ENCODE measurements at regions not wholly inside any gene's neighbourhood (a gene's known extent, or its start where the extent isn't known, plus 50 kb on each side); places are given as distances from the start of the nearest gene placed in this dataset.

DNA sequence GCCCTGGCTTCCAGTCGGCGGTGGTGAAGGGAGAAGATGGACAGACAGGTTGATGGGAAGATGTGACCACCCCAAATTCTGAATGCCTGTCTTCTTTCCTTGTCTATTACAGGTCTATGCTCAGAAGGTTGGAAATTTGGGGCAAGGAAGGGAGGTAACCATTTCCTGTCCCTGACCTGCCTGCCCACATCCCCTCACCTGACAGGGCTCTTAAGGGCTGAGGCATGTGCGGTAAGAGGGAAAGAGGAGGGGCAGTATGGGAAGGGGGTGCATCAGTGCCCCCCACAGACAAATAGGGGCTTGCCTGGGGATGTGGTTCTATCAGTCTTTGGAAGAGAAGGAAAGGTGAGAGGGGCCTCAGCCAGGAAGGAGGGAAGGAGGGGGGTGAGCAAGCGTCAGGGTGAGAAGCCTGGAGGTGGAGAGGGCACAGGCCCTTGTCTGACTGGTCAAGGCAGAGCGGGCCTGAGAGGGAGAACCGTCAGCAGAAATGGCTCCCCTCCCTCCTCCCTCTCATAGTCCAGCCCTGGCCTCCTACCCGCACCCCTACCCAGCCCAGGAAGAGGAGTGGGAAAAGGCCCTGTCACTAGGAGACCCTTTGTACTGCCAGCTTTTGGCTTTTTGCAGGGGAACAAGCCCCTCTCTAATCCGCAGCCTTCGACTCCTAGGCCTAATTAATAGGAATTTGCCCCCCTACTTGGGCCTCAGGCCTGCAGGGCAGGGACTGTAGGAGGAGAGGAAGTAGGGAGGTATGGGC, 104.4 kb upstream of the FOXP4 start:
- TF ChIP-seq POLR2AphosphoS5 (IDR thresholded peaks at IDR 0.05; ENCODE audit: low read depth, low read length) (no peak), RCOR1 (IDR thresholded peaks at IDR 0.05; ENCODE audit: low read length) (no peak), SMC3 (IDR thresholded peaks at IDR 0.05; ENCODE audit: low read depth, low read length) (no peak)

Data from SK-N-SH (cell line).